GM12874 (cell line): ENCODE measurements at regions not wholly inside any gene's neighbourhood (a gene's known extent, or its start where the extent isn't known, plus 50 kb on each side); places are given as distances from the start of the nearest gene placed in this dataset.

Experiments
- TF ChIP-seq, protein P1 (sequence below): IDR thresholded peaks from 2 replicates; pipeline ENCODE4 v1.5.1; 2011; ENCODE audit warnings: low read depth, mild to moderate bottlenecking, control low read depth, low read length, moderate library complexity; ENCODE audit not compliant: insufficient read depth

DNA sequence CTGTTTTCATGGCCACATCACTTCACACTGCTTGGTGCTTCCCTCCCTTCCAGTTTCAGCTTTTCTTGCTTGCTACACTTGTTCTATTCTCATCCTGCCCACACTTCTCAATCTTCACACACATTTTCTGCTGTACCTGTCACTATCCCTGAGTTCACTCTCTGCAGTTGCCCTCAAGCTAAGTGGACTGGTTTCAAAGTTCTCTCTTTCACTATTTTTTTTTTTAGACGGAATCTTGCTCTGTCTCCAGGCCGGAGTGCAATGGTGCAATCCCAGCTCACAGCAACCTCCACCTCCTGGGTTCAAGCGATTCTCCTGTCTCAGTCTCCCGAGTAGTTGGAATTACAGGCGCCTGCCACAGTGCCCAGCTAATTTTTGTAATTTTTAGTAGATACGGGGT, 130.6 kb upstream of the FAM83B start:
- TF ChIP-seq, protein P1, sequence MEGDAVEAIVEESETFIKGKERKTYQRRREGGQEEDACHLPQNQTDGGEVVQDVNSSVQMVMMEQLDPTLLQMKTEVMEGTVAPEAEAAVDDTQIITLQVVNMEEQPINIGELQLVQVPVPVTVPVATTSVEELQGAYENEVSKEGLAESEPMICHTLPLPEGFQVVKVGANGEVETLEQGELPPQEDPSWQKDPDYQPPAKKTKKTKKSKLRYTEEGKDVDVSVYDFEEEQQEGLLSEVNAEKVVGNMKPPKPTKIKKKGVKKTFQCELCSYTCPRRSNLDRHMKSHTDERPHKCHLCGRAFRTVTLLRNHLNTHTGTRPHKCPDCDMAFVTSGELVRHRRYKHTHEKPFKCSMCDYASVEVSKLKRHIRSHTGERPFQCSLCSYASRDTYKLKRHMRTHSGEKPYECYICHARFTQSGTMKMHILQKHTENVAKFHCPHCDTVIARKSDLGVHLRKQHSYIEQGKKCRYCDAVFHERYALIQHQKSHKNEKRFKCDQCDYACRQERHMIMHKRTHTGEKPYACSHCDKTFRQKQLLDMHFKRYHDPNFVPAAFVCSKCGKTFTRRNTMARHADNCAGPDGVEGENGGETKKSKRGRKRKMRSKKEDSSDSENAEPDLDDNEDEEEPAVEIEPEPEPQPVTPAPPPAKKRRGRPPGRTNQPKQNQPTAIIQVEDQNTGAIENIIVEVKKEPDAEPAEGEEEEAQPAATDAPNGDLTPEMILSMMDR: no peak

DNA sequence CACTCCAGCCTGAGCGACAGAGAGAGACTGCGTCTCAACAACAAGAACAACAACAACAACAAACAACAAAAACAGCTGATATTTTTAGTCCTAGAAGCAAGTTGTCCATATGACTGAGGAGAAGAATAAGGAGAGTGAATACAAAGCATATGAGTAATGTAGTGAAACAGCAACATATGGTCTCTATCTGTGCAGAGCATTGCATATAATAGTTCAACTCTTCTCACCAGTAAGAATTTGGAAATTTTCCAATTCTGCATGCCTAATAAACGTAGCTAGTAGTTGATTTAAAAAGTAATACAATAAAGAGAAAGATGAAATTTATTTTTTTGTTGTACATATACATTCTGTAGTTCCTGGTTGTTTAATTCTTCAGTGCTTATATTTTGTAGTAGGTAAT, 129.7 kb upstream of the FAM83B start:
- TF ChIP-seq, protein P1: no peak

GRCh38 chr6:54717849-54718455, 128.6 kb upstream of the FAM83B start:
- TF ChIP-seq, protein P1: peak; percentile 77

- TF ChIP-seq, protein P1: no peak
These were observed 128.0 kb upstream of the FAM83B start for GRCh38 chr6:54718541-54719023.

GRCh38 chr6:54719131-54719530, 127.4 kb upstream of the FAM83B start:
- TF ChIP-seq, protein P1: no peak

DNA sequence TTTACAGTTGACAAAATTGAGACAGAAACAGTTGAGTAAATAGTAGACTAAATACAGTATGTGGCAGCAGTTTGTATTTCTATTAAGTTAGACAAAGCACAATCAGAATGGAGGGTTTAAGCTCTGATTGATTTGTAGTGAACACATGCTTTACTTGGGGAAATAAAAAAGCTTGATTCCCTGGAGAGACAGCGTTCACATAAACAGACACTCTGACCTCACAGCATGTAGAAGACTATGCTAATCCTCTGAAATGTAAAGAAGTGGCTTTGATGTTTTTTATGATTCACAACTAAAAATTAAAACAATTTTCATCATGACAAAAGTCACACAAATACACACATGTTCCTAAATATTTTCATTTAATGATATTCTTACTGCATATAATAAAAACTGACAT, 126.9 kb upstream of the FAM83B start:
- TF ChIP-seq, protein P1: no peak

DNA sequence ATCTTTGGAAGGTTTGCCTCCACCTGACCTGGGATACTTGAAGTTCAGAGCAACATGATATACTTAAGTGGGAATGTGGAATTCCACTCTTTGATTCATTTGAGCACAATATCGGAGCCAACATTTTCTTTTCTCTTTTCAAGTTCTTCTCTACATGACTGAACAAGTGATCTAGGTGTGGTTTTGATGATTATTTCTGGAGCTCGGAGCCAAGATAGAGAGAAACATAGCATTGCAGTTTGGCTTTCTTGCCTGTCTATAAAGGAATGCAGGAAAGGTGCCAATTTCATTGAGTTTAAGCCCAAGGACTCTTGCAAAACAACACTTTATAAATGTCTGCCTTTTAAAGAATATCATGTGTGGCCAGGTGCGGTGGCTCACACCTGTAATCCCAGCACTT, 124.2 kb upstream of the FAM83B start:
- TF ChIP-seq, protein P1: no peak
